DMS153 treated with DMSO at 0.1 percent for 48 hours (cell line): ENCODE measurements at regions not wholly inside any gene's neighbourhood (a gene's known extent, or its start where the extent isn't known, plus 50 kb on each side); places are given as distances from the start of the nearest gene placed in this dataset.

Experiments used
- DNase-seq: peaks from one replicate; lab custom pipeline; 2025; ENCODE audit not compliant: unreplicated experiment; lab: John Stamatoyannopoulos, UW

GRCh38 chr1:201609661-201610318, 70.9 kb downstream of the NAV1 start:
- DNase-seq = no peak

GRCh38 chr1:201610858-201611257, 71.9 kb downstream of the NAV1 start:
- no peak for DNase-seq

GRCh38 chr1:201612645-201613044, 73.7 kb downstream of the NAV1 start:
- no peak for DNase-seq

- no peak for DNase-seq
These were observed 75.5 kb downstream of the NAV1 start for GRCh38 chr1:201614262-201615015.

GRCh38 chr1:201617157-201617556, 78.2 kb downstream of the NAV1 start:
- no peak for DNase-seq

- no peak for DNase-seq
These were observed 79.5 kb downstream of the NAV1 start for GRCh38 chr1:201618389-201618788.

GRCh38 chr1:201618905-201619304, 80.0 kb downstream of the NAV1 start:
- no peak for DNase-seq

- DNase-seq = no peak
These were observed 80.6 kb downstream of the NAV1 start for GRCh38 chr1:201619513-201619912.

GRCh38 chr1:201622353-201622752, 83.4 kb downstream of the NAV1 start:
- DNase-seq = no peak

- no peak for DNase-seq
These were observed 83.9 kb downstream of the NAV1 start for GRCh38 chr1:201622824-201623223.

- no peak for DNase-seq
These were observed 85.9 kb downstream of the NAV1 start for GRCh38 chr1:201624741-201625225.

- DNase-seq = no peak
These were observed 86.4 kb downstream of the NAV1 start for GRCh38 chr1:201625226-201625761.

- DNase-seq = no peak
These were observed 86.9 kb downstream of the NAV1 start for GRCh38 chr1:201625851-201626251.

- DNase-seq = no peak
These were observed 87.8 kb downstream of the NAV1 start for GRCh38 chr1:201626629-201627275.

GRCh38 chr1:201628490-201628889, 89.6 kb downstream of the NAV1 start:
- peak; percentile 43 for DNase-seq

- DNase-seq = no peak
These were observed 91.7 kb downstream of the NAV1 start for GRCh38 chr1:201630582-201630981.

GRCh38 chr1:201631037-201631436, 92.1 kb downstream of the NAV1 start:
- no peak for DNase-seq

GRCh38 chr1:201632364-201632952, 93.5 kb downstream of the NAV1 start:
- DNase-seq = no peak

GRCh38 chr1:201633297-201633696, 94.4 kb downstream of the NAV1 start:
- DNase-seq = no peak

GRCh38 chr1:201633811-201634210, 94.9 kb downstream of the NAV1 start:
- peak; percentile 55 for DNase-seq

GRCh38 chr1:201634261-201634660, 95.3 kb downstream of the NAV1 start:
- DNase-seq = no peak
